Upper lobe of left lung (tissue), 6 donors: ENCODE measurements at regions not wholly inside any gene's neighbourhood (a gene's known extent, or its start where the extent isn't known, plus 50 kb on each side); places are given as distances from the start of the nearest gene placed in this dataset.

Experiments
- ATAC-seq, 2 donors: fragments of 200-7000 bp; cut with Tn5 transposase; one replicate each; pipeline ENCODE4 v1.9.1; 2022; ENCODE audit warnings: mild to moderate bottlenecking in 2 of 2, moderate library complexity in 2 of 2; ENCODE audit not compliant: low FRiP score in 2 of 2
- DNase-seq, 2 donors: peaks; one replicate each; pipeline ENCODE4 v3.0.0-alpha.2; 2019 to 2020
- H3K27ac ChIP-seq, 4 donors: fragments of 200-600 bp; sonication (generic); one replicate each; pipeline ENCODE4 v1.5.1; 2016 to 2019
- H3K27me3 ChIP-seq, 4 donors: fragments of 200-600 bp; sonication (generic); one replicate each; pipeline ENCODE4 v1.5.1; 2017 to 2019
- H3K36me3 ChIP-seq, 4 donors: fragments of 200-600 bp; sonication (generic); one replicate each; pipeline ENCODE4 v1.5.1; 2016 to 2019
- H3K4me1 ChIP-seq, 4 donors: fragments of 200-600 bp; sonication (generic); one replicate each; pipeline ENCODE4 v1.5.1; 2018 to 2019
- H3K4me3 ChIP-seq, 4 donors: fragments of 200-600 bp; sonication (generic); one replicate each; pipeline ENCODE4 v1.5.1; 2017 to 2019; ENCODE audit warnings: mild to moderate bottlenecking in 2 of 4, moderate library complexity in 1 of 4
- H3K9me3 ChIP-seq, 4 donors: fragments of 200-600 bp; sonication (generic); one replicate each; pipeline ENCODE4 v1.5.1; 2018 to 2019
- EP300 ChIP-seq, 4 donors: sonication (generic); formaldehyde crosslinking; IDR thresholded peaks; one replicate each; pipeline ENCODE4 v1.5.1; 2017; ENCODE audit warnings: antibody characterized with exemption in 4 of 4, control low read depth in 2 of 4
- POLR2A ChIP-seq, 4 donors: fragments of 450-650 bp; IDR thresholded peaks; one replicate each; pipeline ENCODE4 v1.5.1; 2016 to 2017; ENCODE audit warnings: antibody characterized with exemption in 4 of 4, mild to moderate bottlenecking in 2 of 4
- POLR2AphosphoS5 ChIP-seq, 2 donors: sonication (generic); formaldehyde crosslinking; IDR thresholded peaks; one replicate each; pipeline ENCODE4 v1.5.1; 2017; ENCODE audit warnings: antibody characterized with exemption in 2 of 2
- WGBS, 2 donors: methylation state at CpG; one replicate each; pipeline ENCODE4 v1.1.5; 2017 to 2018; 5-methylcytosine and 5-hydroxymethylcytosine counted together
- TF ChIP-seq, protein P1 (sequence below), 6 experiments: fragments of 450-650 bp in 4 of 6; fragments of 200-600 bp in 2 of 6; sonication (generic) in 2 of 6; IDR thresholded peaks; one replicate each; pipeline ENCODE4 v1.5.1; 2016 to 2019; ENCODE audit warnings: antibody characterized with exemption in 6 of 6
- donor health status: DM: no; HTN: no; CAD: no; lungs with moderate emphysema.
- donor health status: DM: no; HTN: yes; CAD: no; lungs with severe emphysema.

DNA sequence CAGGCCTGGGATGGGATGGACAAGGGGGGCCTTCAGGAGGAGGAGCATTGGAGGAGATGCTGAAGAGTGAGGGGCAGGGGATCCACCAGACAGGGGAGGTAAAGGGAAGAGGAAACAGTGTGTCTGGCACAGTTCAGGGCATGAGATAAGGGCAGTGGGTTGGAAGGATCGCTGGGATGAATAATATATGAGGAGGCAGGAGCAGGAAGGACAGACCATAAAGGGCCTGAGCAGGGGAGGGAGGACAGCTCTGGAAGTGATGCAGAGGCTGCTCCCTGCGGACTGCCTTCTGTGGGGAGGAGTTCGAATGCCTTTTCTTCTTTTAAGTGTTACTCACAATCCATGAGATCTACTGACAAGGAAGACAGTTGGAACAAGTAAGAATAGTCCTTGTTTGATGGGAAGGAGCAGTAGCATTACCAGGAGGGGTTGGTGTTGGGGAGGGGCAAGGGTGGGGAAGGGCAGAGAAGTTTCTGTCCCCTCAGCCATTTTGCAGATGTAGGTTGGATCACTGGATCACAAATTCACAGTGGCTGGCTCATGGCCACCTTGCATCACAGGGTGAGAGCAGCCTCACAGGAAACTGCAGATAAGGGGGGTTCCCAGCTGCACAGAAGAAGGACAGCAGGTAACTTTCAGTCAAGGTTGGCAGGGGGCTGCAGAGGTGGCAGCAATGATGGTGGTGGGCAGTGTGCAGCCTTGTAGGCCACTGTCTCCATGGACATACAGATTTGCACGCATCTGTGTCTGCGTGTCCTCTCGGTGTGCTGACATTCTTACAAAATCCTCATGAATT lies 91.9 kb upstream of the SNRPN start:
- no peak for DNase-seq

DNA sequence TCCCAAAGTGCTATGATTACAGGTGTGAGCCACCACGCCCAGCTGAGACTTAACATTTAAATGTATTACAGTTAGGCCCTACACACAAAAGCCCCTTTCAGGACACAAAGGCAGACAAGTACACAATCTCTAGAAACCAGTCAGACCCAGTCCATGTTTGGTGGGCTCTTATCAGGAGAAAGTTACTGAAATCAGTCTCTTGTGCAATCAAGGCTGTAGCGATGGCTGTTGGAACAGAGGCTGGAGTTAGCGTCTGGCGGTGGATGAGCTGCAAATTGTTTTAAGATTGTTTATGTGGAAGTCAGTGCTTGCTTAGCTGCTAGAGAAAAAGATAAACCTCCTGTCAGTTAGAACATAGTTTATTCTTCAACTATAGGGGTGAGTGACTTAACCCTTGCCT lies 89.5 kb upstream of the SNRPN start:
- Histone ChIP-seq H3K36me3 (no peaks in the 10 kb centered on the region), H3K4me3 (no peak overlapping the region), H3K27ac (no peak overlapping the region), H3K4me1 (no peaks in the 10 kb centered on the region), H3K9me3 (no peaks in the 10 kb centered on the region), H3K27me3 (no peaks in the 10 kb centered on the region)
- ATAC-seq (no peak), DNase-seq (no peak)
- TF ChIP-seq, protein P1, sequence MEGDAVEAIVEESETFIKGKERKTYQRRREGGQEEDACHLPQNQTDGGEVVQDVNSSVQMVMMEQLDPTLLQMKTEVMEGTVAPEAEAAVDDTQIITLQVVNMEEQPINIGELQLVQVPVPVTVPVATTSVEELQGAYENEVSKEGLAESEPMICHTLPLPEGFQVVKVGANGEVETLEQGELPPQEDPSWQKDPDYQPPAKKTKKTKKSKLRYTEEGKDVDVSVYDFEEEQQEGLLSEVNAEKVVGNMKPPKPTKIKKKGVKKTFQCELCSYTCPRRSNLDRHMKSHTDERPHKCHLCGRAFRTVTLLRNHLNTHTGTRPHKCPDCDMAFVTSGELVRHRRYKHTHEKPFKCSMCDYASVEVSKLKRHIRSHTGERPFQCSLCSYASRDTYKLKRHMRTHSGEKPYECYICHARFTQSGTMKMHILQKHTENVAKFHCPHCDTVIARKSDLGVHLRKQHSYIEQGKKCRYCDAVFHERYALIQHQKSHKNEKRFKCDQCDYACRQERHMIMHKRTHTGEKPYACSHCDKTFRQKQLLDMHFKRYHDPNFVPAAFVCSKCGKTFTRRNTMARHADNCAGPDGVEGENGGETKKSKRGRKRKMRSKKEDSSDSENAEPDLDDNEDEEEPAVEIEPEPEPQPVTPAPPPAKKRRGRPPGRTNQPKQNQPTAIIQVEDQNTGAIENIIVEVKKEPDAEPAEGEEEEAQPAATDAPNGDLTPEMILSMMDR (IDR thresholded peaks at IDR 0.05) = no peak
- TF ChIP-seq POLR2A (IDR thresholded peaks at IDR 0.05) (no peak), EP300 (IDR thresholded peaks at IDR 0.05) (no peak), POLR2AphosphoS5 (IDR thresholded peaks at IDR 0.05) (no peak)
- WGBS, 2 donors = 64 to 77% methylated on average over 3 to 4 of the region's 4 CpGs

More for the DNA sequence above, 91.9 kb upstream of the SNRPN start:
- H3K4me3 ChIP-seq = no peak overlapping the region
- H3K4me1 ChIP-seq = no peaks in the 10 kb centered on the region
- H3K27ac ChIP-seq = no peak overlapping the region
- no peaks in the 10 kb centered on the region for H3K9me3 ChIP-seq
- 71 to 73% methylated on average over 6 of the region's 6 CpGs for WGBS, 2 donors
- ATAC-seq = peak in 1 of 2 donors; percentile 26
- TF ChIP-seq, protein P1 (IDR thresholded peaks at IDR 0.05) = no peak
- no peaks in the 10 kb centered on the region for H3K36me3 ChIP-seq
- H3K27me3 ChIP-seq = no peaks in the 10 kb centered on the region

DNA sequence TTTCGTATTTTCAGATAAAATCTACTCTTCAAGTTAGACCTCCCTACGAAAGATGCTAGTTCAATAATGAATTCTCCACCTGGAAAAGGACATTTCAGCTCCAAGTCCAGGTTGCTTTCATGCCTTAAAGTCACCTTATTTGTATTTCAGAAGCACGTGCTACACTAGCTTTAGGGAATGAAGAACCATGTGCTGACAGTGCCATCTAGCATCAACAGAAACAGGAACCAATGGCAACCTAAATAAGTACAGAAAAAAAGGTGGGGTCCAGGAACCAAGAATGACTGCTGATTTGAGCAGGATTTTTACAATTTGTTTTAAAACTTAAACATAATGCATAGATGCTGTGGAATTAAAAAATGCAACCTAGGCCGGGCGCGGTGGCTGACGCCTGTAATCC lies 77.6 kb upstream of the SNRPN start:
- no peak overlapping the region for H3K27ac ChIP-seq
- peaks cover 0 to 10% (median 3%) of the 10 kb centered on the region in 4 donors for H3K9me3 ChIP-seq
- DNase-seq = no peak
- no peak overlapping the region for H3K4me3 ChIP-seq
- H3K27me3 ChIP-seq = no peaks in the 10 kb centered on the region
- ATAC-seq = no peak
- WGBS, 2 donors = 79 to 82% methylated on average over 7 of the region's 7 CpGs
- no peaks in the 10 kb centered on the region for H3K36me3 ChIP-seq
- TF ChIP-seq POLR2A (IDR thresholded peaks at IDR 0.05) = no peak
- TF ChIP-seq POLR2AphosphoS5 (IDR thresholded peaks at IDR 0.05) = no peak
- TF ChIP-seq, protein P1 (IDR thresholded peaks at IDR 0.05) = no peak
- TF ChIP-seq EP300 (IDR thresholded peaks at IDR 0.05) = no peak
- H3K4me1 ChIP-seq = no peaks in the 10 kb centered on the region

DNA sequence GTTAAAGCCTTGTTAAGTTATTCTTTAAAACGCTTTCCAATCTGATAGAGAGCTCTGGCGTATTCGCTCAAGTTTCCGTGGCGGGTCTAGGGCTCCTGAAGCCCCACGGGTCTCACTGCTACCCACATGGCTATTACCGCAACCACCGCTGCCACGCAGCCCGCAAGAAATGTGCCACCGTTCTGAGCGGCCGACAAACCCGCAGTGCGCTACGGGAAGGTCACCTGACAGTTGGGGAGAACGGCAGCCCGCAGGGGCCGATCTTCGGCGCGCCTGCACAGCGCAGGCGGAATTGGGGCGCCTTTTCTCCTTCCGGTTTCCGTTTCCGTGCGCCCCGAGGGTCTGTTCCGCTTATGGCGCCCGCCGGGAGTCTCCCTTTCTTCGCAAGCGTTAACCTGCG lies 76.6 kb upstream of the SNRPN start:
- Histone ChIP-seq H3K27me3 (no peaks in the 10 kb centered on the region), H3K4me3 (peak overlapping the region in 3 of 4 donors; percentile 26 to 42 (median 36)), H3K27ac (no peak overlapping the region), H3K36me3 (no peaks in the 10 kb centered on the region), H3K9me3 (peaks cover 0 to 10% (median 3%) of the 10 kb centered on the region in 4 donors), H3K4me1 (no peaks in the 10 kb centered on the region)
- TF ChIP-seq, protein P1 (IDR thresholded peaks at IDR 0.05) = no peak
- TF ChIP-seq POLR2AphosphoS5 (IDR thresholded peaks at IDR 0.05) (no peak), POLR2A (IDR thresholded peaks at IDR 0.05) (no peak), EP300 (IDR thresholded peaks at IDR 0.05) (no peak)
- ATAC-seq = peak in 1 of 2 donors; percentile 43
- WGBS, 2 donors = 37 to 44% methylated on average over 21 to 37 of the region's 37 CpGs
- DNase-seq = peak in 1 of 2 donors; percentile 83

DNA sequence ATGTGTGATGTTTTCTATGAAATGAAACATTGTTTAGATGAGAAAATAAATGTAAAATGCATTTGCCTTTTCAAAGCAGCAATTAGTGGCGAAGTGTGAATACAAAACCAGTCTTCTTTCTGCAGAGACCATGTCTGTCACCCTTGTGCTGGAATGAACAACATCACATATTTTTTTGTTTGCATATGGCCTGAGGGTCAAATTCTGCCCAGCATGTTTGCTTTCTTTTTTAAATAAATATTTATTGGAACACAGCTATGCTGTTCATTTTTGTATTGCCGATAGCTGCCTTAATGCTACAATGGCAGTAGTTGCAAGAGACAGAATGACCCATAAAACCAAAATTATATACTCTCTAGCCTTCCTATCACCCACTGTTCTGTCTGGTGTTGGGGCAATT lies 75.3 kb upstream of the SNRPN start:
- H3K27ac ChIP-seq = no peak overlapping the region
- no peak for DNase-seq

More for the DNA sequence above, 75.3 kb upstream of the SNRPN start:
- 56 to 58% methylated on average over 2 of the region's 2 CpGs for WGBS, 2 donors
- no peak for TF ChIP-seq POLR2A (IDR thresholded peaks at IDR 0.05)
- Histone ChIP-seq H3K4me3 (no peak overlapping the region), H3K9me3 (peaks cover 0 to 10% (median 3%) of the 10 kb centered on the region in 4 donors), H3K36me3 (no peaks in the 10 kb centered on the region), H3K4me1 (no peaks in the 10 kb centered on the region), H3K27me3 (no peaks in the 10 kb centered on the region)
- no peak for ATAC-seq
